Pancreas (tissue), 10 donors: ENCODE measurements at regions not wholly inside any gene's neighbourhood (a gene's known extent, or its start where the extent isn't known, plus 50 kb on each side); places are given as distances from the start of the nearest gene placed in this dataset.
"Not testable (repeated sequence)": the region's sequence is repeated elsewhere in the genome, so short reads cannot be mapped to it uniquely, and the experiment has no call there.

Experiments used
- ATAC-seq, 4 donors: fragments of 200-7000 bp; cut with Tn5 transposase; one replicate each; pipeline versions ENCODE4 v1.8.0 to v1.9.1; 2020; ENCODE audit warnings: mild to moderate bottlenecking in 4 of 4, moderate library complexity in 4 of 4
- DNase-seq, 6 donors: peaks; one replicate each; pipeline ENCODE4 v3.0.0-alpha.2; 2020
- FAIRE-seq: peaks from 2 replicates; lab custom pipeline; 2012; peaks lifted over from hg19 to GRCh38; lab: Jason Lieb, UNC
- H3K27ac ChIP-seq, 4 donors: fragments of 200-600 bp; sonication (generic); 1 replicate in 3 of 4; 2 replicates in 1 of 4; pipeline versions ENCODE4 v1.5.0 to v1.8.0; 2020
- H3K27me3 ChIP-seq, 4 donors: fragments of 200-600 bp; one replicate each; pipeline ENCODE4 v1.8.0; 2021
- H3K36me3 ChIP-seq, 3 donors: fragments of 200-600 bp; sonication (generic) in 1 of 3; one replicate each; pipeline versions ENCODE4 v1.5.0 to v1.8.0; 2020 to 2021
- H3K4me1 ChIP-seq, 3 donors: fragments of 200-600 bp; one replicate each; pipeline ENCODE4 v1.8.0; 2021
- H3K4me3 ChIP-seq, 4 donors: fragments of 200-600 bp; sonication (generic) in 2 of 4; one replicate each; pipeline versions ENCODE4 v1.5.0 to v1.8.0; 2020 to 2021
- H3K9me3 ChIP-seq, 4 donors: fragments of 200-600 bp; one replicate each; pipeline ENCODE4 v1.8.0; 2021
- CTCF ChIP-seq, 4 donors: fragments of 200-600 bp; sonication (generic) in 3 of 4; IDR thresholded peaks; one replicate each; pipeline versions ENCODE4 v1.5.0 to v1.8.0; 2021; ENCODE audit warnings: antibody characterized with exemption in 4 of 4
- WGBS, 2 donors: extraction: QIAGEN DNeasy Blood & Tissue Kit; methylation state at CpG; one replicate each; pipeline ENCODE4 v1.1.7; 2013; 5-methylcytosine and 5-hydroxymethylcytosine counted together
- intact Hi-C, 3 donors: fragments of 100-400 bp; cut with DNase I; formaldehyde crosslinking; loops; one replicate each; pipeline versions ENCODE4 v1.11.1 to v1.14.2; 2022
- donor health status: healthy with polysubstance abuse.
- donor health status: DM: no; HTN: no; CAD: no; lungs with moderate emphysema.
- donor health status: DM: no; HTN: no; CAD: no.
- donor health status: control.
- donor health status: control.
- donor health status: Bipolar disorder and iron deficiency.
- donor health status: DM: yes; HTN: yes; CAD: no.
- donor health status: DM: no; HTN: no; CAD: no.
- donor health status: DM: no; HTN: no; CAD: no.
- donor health status: DM: yes; HTN: yes; CAD: no.

GRCh38 chr2:226548732-226549131 lies 250.9 kb downstream of the IRS1 start:
- H3K4me1 ChIP-seq = peaks cover 0 to 7% (median 0%) of the 10 kb centered on the region in 3 donors
- no peaks in the 10 kb centered on the region for H3K36me3 ChIP-seq
- intact Hi-C loops = no loop called here
- ATAC-seq (peak in 1 of 4 donors; percentile 29), DNase-seq (no peak), FAIRE-seq (no peak)
- TF ChIP-seq CTCF (IDR thresholded peaks at IDR 0.05) = no peak
- no peaks in the 10 kb centered on the region for H3K9me3 ChIP-seq
- no peaks in the 10 kb centered on the region for H3K27me3 ChIP-seq
- WGBS, 2 donors = 9 to 17% methylated on average over 2 of the region's 2 CpGs
- no peak overlapping the region for H3K27ac ChIP-seq
- H3K4me3 ChIP-seq = no peak overlapping the region

- Histone ChIP-seq H3K4me3 (no peak overlapping the region), H3K36me3 (no peaks in the 10 kb centered on the region), H3K4me1 (peaks cover 0 to 7% (median 0%) of the 10 kb centered on the region in 3 donors), H3K27ac (no peak overlapping the region), H3K9me3 (no peaks in the 10 kb centered on the region), H3K27me3 (no peaks in the 10 kb centered on the region)
- ATAC-seq (no peak), FAIRE-seq (no peak), DNase-seq (no peak)
- TF ChIP-seq CTCF (IDR thresholded peaks at IDR 0.05) = no peak
- intact Hi-C loops = no loop called here
- 80 to 91% methylated on average over 2 of the region's 2 CpGs for WGBS, 2 donors
Observed at GRCh38 chr2:226544596-226545210, 254.9 kb downstream of the IRS1 start.

- H3K4me3 ChIP-seq = no peak overlapping the region
- H3K27ac ChIP-seq = no peak overlapping the region
- DNase-seq (no peak), ATAC-seq (no peak), FAIRE-seq (no peak)
- H3K4me1 ChIP-seq = no peaks in the 10 kb centered on the region
- intact Hi-C loops = no loop called here
- TF ChIP-seq CTCF (IDR thresholded peaks at IDR 0.05) = no peak
- WGBS, 2 donors = 52 to 57% methylated on average over 3 of the region's 3 CpGs
- H3K36me3 ChIP-seq = no peaks in the 10 kb centered on the region
- H3K27me3 ChIP-seq = no peaks in the 10 kb centered on the region
- no peaks in the 10 kb centered on the region for H3K9me3 ChIP-seq
Observed at GRCh38 chr2:226540204-226540994, 259.2 kb downstream of the IRS1 start.

GRCh38 chr2:226536410-226536809 lies 263.2 kb downstream of the IRS1 start:
- H3K36me3 ChIP-seq = no peaks in the 10 kb centered on the region
- H3K27ac ChIP-seq = no peak overlapping the region
- no peak overlapping the region for H3K4me3 ChIP-seq
- no peaks in the 10 kb centered on the region for H3K9me3 ChIP-seq
- WGBS, 2 donors = 85 to 89% methylated on average over 7 of the region's 7 CpGs
- no peaks in the 10 kb centered on the region for H3K4me1 ChIP-seq
- no peak for DNase-seq
- FAIRE-seq = no peak
- no peak for ATAC-seq
- intact Hi-C loops = no loop called here
- no peak for TF ChIP-seq CTCF (IDR thresholded peaks at IDR 0.05)
- no peaks in the 10 kb centered on the region for H3K27me3 ChIP-seq

- H3K27me3 ChIP-seq, H3K9me3 ChIP-seq, H3K4me1 ChIP-seq, H3K4me3 ChIP-seq, H3K36me3 ChIP-seq, DNase-seq, intact Hi-C loops, H3K27ac ChIP-seq, FAIRE-seq, ATAC-seq: not testable (repeated sequence)
- WGBS, 2 donors = 67 to 87% methylated on average over 4 of the region's 4 CpGs
Observed at GRCh38 chr2:226532976-226533375, 266.6 kb downstream of the IRS1 start.
